Muscle layer of colon (tissue), 2 donors: ENCODE measurements at regions not wholly inside any gene's neighbourhood (a gene's known extent, or its start where the extent isn't known, plus 50 kb on each side); places are given as distances from the start of the nearest gene placed in this dataset.
"Not testable (repeated sequence)": the region's sequence is repeated elsewhere in the genome, so short reads cannot be mapped to it uniquely, and the experiment has no call there.

Experiments
- H3K27ac ChIP-seq: one replicate; pipeline ENCODE4 v1.7.0; 2013; ENCODE audit warnings: low read depth, mild to moderate bottlenecking, low read length, moderate library complexity
- H3K27me3 ChIP-seq, 2 donors: one replicate each; pipeline ENCODE4 v1.7.0; 2013; ENCODE audit warnings: low read length in 2 of 2, mild to moderate bottlenecking in 2 of 2; ENCODE audit not compliant: insufficient read depth in 2 of 2, control insufficient read depth in 1 of 2
- H3K36me3 ChIP-seq: one replicate; pipeline ENCODE4 v1.7.0; 2013; ENCODE audit warnings: mild to moderate bottlenecking, low read length; ENCODE audit not compliant: insufficient read depth
- H3K4me1 ChIP-seq: one replicate; pipeline ENCODE4 v1.7.0; 2013; ENCODE audit warnings: mild to moderate bottlenecking, low read length; ENCODE audit not compliant: insufficient read depth
- H3K4me3 ChIP-seq, 2 donors: one replicate each; pipeline ENCODE4 v1.7.0; 2013; ENCODE audit warnings: low read length in 2 of 2, low read depth in 1 of 2, mild to moderate bottlenecking in 1 of 2, moderate library complexity in 1 of 2
- H3K9ac ChIP-seq: one replicate; pipeline ENCODE4 v1.7.0; 2013; ENCODE audit warnings: low read length
- H3K9me3 ChIP-seq: one replicate; pipeline ENCODE4 v1.7.0; 2013; ENCODE audit warnings: mild to moderate bottlenecking, low read length
- donor health status: abdominal sarcoma.
- donor health status: Adenocarcinoma of cecum.

GRCh38 chr6:40852779-40853373 lies 186.1 kb downstream of the UNC5CL start:
- Histone ChIP-seq H3K9me3 (no peaks in the 10 kb centered on the region), H3K4me3 (no peak overlapping the region), H3K27me3 (no peaks in the 10 kb centered on the region), H3K27ac (no peak overlapping the region), H3K36me3 (no peaks in the 10 kb centered on the region), H3K9ac (no peak overlapping the region), H3K4me1 (no peaks in the 10 kb centered on the region)

GRCh38 chr6:40849546-40849945 lies 189.5 kb downstream of the UNC5CL start:
- no peaks in the 10 kb centered on the region for H3K4me1 ChIP-seq
- no peak overlapping the region for H3K9ac ChIP-seq
- no peak overlapping the region for H3K27ac ChIP-seq
- no peaks in the 10 kb centered on the region for H3K27me3 ChIP-seq
- no peaks in the 10 kb centered on the region for H3K36me3 ChIP-seq
- no peak overlapping the region for H3K4me3 ChIP-seq
- H3K9me3 ChIP-seq = no peaks in the 10 kb centered on the region

GRCh38 chr6:40848868-40849514 lies 190.0 kb downstream of the UNC5CL start:
- Histone ChIP-seq H3K36me3 (no peaks in the 10 kb centered on the region), H3K4me3 (no peak overlapping the region), H3K9ac (no peak overlapping the region), H3K27me3 (no peaks in the 10 kb centered on the region), H3K27ac (no peak overlapping the region), H3K4me1 (no peaks in the 10 kb centered on the region), H3K9me3 (no peaks in the 10 kb centered on the region)

- Histone ChIP-seq H3K36me3 (no peaks in the 10 kb centered on the region), H3K27me3 (no peaks in the 10 kb centered on the region), H3K9me3 (no peaks in the 10 kb centered on the region), H3K4me3 (no peak overlapping the region), H3K4me1 (no peaks in the 10 kb centered on the region), H3K27ac (no peak overlapping the region), H3K9ac (no peak overlapping the region)
Measured at GRCh38 chr6:40848038-40848437, 191.0 kb downstream of the UNC5CL start.

- Histone ChIP-seq H3K9me3 (no peaks in the 10 kb centered on the region), H3K4me1 (no peaks in the 10 kb centered on the region), H3K4me3 (no peak overlapping the region), H3K36me3 (no peaks in the 10 kb centered on the region), H3K27ac (no peak overlapping the region), H3K9ac (no peak overlapping the region), H3K27me3 (no peaks in the 10 kb centered on the region)
Measured at GRCh38 chr6:40845553-40845952, 193.5 kb downstream of the UNC5CL start.

GRCh38 chr6:40844246-40844645 lies 194.8 kb downstream of the UNC5CL start:
- H3K9ac ChIP-seq = no peak overlapping the region
- no peaks in the 10 kb centered on the region for H3K4me1 ChIP-seq
- H3K27ac ChIP-seq = no peak overlapping the region
- H3K9me3 ChIP-seq = no peaks in the 10 kb centered on the region
- no peaks in the 10 kb centered on the region for H3K27me3 ChIP-seq
- H3K36me3 ChIP-seq = no peaks in the 10 kb centered on the region
- no peak overlapping the region for H3K4me3 ChIP-seq

GRCh38 chr6:40841721-40842120 lies 197.3 kb downstream of the UNC5CL start:
- Histone ChIP-seq H3K9ac (no peak overlapping the region), H3K27ac (no peak overlapping the region), H3K4me1 (no peaks in the 10 kb centered on the region), H3K27me3 (no peaks in the 10 kb centered on the region), H3K36me3 (no peaks in the 10 kb centered on the region), H3K4me3 (no peak overlapping the region), H3K9me3 (no peaks in the 10 kb centered on the region)

- Histone ChIP-seq H3K36me3 (no peaks in the 10 kb centered on the region), H3K4me3 (no peak overlapping the region)
Measured at GRCh38 chr6:40832691-40833090, 206.3 kb downstream of the UNC5CL start.

GRCh38 chr6:40831381-40831780 lies 207.6 kb downstream of the UNC5CL start:
- H3K4me3 ChIP-seq = no peak overlapping the region
- no peak overlapping the region for H3K9ac ChIP-seq
- no peaks in the 10 kb centered on the region for H3K9me3 ChIP-seq
- H3K36me3 ChIP-seq = no peaks in the 10 kb centered on the region
- H3K27me3 ChIP-seq = no peaks in the 10 kb centered on the region
- no peaks in the 10 kb centered on the region for H3K4me1 ChIP-seq
- no peak overlapping the region for H3K27ac ChIP-seq

More at GRCh38 chr6:40832691-40833090, 206.3 kb downstream of the UNC5CL start:
- no peaks in the 10 kb centered on the region for H3K27me3 ChIP-seq
- no peaks in the 10 kb centered on the region for H3K9me3 ChIP-seq
- H3K9ac ChIP-seq = no peak overlapping the region
- H3K4me1 ChIP-seq = no peaks in the 10 kb centered on the region
- H3K27ac ChIP-seq = no peak overlapping the region

GRCh38 chr6:40825102-40825501 lies 213.9 kb downstream of the UNC5CL start:
- no peaks in the 10 kb centered on the region for H3K36me3 ChIP-seq
- H3K27me3 ChIP-seq = no peaks in the 10 kb centered on the region
- H3K9ac ChIP-seq = no peak overlapping the region
- no peaks in the 10 kb centered on the region for H3K4me1 ChIP-seq
- H3K9me3 ChIP-seq = no peaks in the 10 kb centered on the region
- H3K4me3 ChIP-seq = no peak overlapping the region
- no peak overlapping the region for H3K27ac ChIP-seq

GRCh38 chr6:40823917-40824891 lies 214.8 kb downstream of the UNC5CL start:
- not testable (repeated sequence) for H3K36me3 ChIP-seq, H3K27me3 ChIP-seq, H3K4me1 ChIP-seq, H3K9me3 ChIP-seq, H3K9ac ChIP-seq, H3K4me3 ChIP-seq, H3K27ac ChIP-seq
